ENCODE measurements at regions not wholly inside any gene's neighbourhood (a gene's known extent, or its start where the extent isn't known, plus 50 kb on each side); places are given as distances from the start of the nearest gene placed in this dataset.

DNA sequence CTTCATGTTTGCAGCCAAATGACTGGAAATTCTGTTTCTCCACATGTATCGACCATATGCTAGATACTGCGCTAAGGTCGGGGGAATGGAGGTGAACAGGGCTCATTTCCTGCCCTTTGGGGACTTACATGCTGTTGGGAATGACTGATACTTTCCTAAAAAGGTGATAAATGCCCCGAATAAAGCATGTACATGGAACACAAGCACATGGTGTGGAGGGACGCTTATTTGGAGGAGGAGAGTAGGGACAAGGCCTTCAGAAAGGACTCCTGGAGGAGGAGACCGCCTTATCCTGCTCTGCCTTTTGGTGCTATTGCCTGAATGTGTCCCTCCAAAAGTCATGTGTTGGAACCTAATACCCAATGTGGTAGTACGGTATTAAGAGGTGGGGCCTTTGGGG is 344.5 kb downstream of the PRL start:
- no peak for DNase-seq (ENCODE audit: low read depth, low spot score)
- 0 out of 2 replicates have a peak, but pooled peaks cover 1% of the 10 kb centered on the region for H3K4me1 ChIP-seq (ENCODE audit: control insufficient read depth, insufficient read depth, low read length)
- H3K9me3 ChIP-seq (ENCODE audit: control insufficient read depth, insufficient read depth, low read length): no peaks in the 10 kb centered on the region
- no peaks in the 10 kb centered on the region for H3K36me3 ChIP-seq (ENCODE audit: control insufficient read depth, insufficient read depth, low read length)
- no peak overlapping the region for H3K4me3 ChIP-seq (ENCODE audit: low read length)
- H3K27me3 ChIP-seq (ENCODE audit: control insufficient read depth, insufficient read depth, low read length): no peaks in the 10 kb centered on the region
- H3K27ac ChIP-seq (ENCODE audit: low read length): no peak overlapping the region
- WGBS (ENCODE audit: insufficient coverage, insufficient read length): no CpG with 5 or more reads among the region's 7 CpGs

DNA sequence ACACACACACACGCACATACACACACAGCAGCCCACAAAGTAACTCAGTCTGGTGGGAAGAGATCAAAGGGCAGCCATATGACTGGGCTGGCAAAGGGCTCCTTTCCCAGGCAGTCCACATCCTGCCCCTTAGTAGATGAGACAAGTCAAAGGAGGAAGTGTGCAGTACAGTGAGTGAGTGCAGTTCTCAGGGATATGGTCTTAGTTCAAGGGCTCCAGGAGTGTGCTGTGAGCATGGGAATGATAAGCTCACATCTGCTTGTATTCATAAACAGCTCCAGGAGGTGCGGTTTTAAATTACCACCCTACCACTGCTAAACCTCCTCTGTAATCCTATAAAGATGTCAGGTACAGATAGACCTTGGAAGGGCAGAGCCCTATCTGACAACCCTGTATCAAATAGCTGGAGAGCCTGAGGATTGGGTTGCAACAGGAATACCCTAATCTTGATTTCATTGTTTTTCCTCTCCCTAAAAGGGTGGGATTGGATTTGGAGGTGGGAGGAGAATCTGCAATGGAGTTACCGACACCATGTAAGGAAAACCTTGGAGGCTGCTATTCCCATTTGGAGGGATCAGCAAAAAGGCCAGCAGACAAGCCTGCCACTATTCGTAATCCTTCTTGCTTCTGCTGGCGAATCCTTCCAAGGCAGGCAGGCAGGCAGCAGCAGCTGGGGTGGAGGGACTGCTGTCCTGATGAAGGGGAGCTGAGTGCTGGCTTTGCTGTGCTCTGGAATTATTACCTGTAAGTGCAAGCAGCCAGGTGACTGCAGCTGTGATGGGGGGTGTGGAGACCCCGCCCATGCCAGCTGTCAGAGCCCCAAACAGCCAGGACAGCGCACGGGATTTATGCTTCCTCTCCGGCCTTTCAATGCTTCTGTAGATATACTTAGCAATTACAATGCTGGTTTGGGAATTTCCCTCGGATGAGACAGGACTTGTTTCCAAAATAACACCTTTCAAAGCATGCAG is 342.7 kb downstream of the PRL start:
- Histone ChIP-seq H3K4me1 (ENCODE audit: control insufficient read depth, insufficient read depth, low read length) (0 out of 2 replicates have a peak, but pooled peaks cover 1% of the 10 kb centered on the region), H3K27me3 (ENCODE audit: control insufficient read depth, insufficient read depth, low read length) (no peaks in the 10 kb centered on the region), H3K36me3 (ENCODE audit: control insufficient read depth, insufficient read depth, low read length) (no peaks in the 10 kb centered on the region), H3K9me3 (ENCODE audit: control insufficient read depth, insufficient read depth, low read length) (no peaks in the 10 kb centered on the region), H3K4me3 (ENCODE audit: low read length) (no peak overlapping the region), H3K27ac (ENCODE audit: low read length) (no peak overlapping the region)
- no CpG with 5 or more reads among the region's 10 CpGs for WGBS (ENCODE audit: insufficient coverage, insufficient read length)
- no peak for DNase-seq (ENCODE audit: low read depth, low spot score)

DNA sequence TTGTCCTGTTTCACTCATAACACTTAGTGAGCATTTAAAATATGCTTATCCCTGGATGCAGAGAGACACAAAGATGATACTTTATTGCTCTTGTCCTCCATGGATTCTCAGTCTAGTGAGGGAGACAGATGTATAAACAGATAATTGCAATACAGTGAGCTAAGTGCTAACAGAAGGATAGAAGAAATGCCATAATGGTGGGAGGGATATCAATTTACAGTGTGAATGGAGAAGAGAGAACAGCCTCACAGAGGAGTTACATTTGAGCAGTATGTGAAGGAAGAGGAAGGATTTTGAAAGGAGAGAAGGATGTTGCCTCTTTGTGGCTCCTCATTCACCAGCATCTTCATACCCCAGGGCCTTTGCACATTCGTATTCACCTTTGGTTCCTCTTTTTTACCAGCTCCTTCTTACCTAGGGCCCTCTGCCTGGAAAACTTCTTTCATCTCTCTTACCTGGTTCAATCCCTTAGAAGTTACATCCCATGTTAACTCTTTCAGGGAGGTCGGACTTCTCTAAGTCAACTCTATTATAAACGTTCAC is 341.7 kb downstream of the PRL start:
- no peak overlapping the region for H3K4me3 ChIP-seq (ENCODE audit: low read length)
- H3K27me3 ChIP-seq (ENCODE audit: control insufficient read depth, insufficient read depth, low read length): no peaks in the 10 kb centered on the region
- H3K27ac ChIP-seq (ENCODE audit: low read length): no peak overlapping the region
- WGBS (ENCODE audit: insufficient coverage, insufficient read length): no CpG with 5 or more reads among the region's 3 CpGs
- H3K36me3 ChIP-seq (ENCODE audit: control insufficient read depth, insufficient read depth, low read length): no peaks in the 10 kb centered on the region
- H3K9me3 ChIP-seq (ENCODE audit: control insufficient read depth, insufficient read depth, low read length): no peaks in the 10 kb centered on the region
- no peak for DNase-seq (ENCODE audit: low read depth, low spot score)
- 0 out of 2 replicates have a peak, but pooled peaks cover 1% of the 10 kb centered on the region for H3K4me1 ChIP-seq (ENCODE audit: control insufficient read depth, insufficient read depth, low read length)

DNA sequence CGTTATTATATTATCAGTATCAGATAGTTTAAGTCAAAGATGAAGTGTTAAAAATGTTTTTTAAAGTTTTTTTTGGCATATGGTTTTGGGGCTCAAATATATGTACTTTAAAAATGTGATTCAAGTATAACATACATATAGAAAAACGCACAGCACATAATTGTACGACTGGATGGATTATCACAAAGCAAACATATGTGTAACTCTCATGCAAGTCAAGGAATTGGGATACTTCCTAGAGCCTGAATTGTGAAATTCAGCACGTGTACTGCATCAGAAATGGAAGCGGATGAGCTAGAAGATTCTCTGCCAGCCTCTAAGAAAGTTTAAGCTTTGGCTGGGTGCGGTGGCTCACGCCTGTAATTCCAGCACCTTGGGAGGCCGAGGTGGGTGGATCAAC is 340.9 kb downstream of the PRL start:
- H3K36me3 ChIP-seq (ENCODE audit: control insufficient read depth, insufficient read depth, low read length): no peaks in the 10 kb centered on the region
- 0 out of 2 replicates have a peak, but pooled peaks cover 1% of the 10 kb centered on the region for H3K4me1 ChIP-seq (ENCODE audit: control insufficient read depth, insufficient read depth, low read length)
- no peaks in the 10 kb centered on the region for H3K27me3 ChIP-seq (ENCODE audit: control insufficient read depth, insufficient read depth, low read length)
- no peak overlapping the region for H3K27ac ChIP-seq (ENCODE audit: low read length)
- H3K4me3 ChIP-seq (ENCODE audit: low read length): no peak overlapping the region
- no CpG with 5 or more reads among the region's 8 CpGs for WGBS (ENCODE audit: insufficient coverage, insufficient read length)
- no peaks in the 10 kb centered on the region for H3K9me3 ChIP-seq (ENCODE audit: control insufficient read depth, insufficient read depth, low read length)
- DNase-seq (ENCODE audit: low read depth, low spot score): no peak

DNA sequence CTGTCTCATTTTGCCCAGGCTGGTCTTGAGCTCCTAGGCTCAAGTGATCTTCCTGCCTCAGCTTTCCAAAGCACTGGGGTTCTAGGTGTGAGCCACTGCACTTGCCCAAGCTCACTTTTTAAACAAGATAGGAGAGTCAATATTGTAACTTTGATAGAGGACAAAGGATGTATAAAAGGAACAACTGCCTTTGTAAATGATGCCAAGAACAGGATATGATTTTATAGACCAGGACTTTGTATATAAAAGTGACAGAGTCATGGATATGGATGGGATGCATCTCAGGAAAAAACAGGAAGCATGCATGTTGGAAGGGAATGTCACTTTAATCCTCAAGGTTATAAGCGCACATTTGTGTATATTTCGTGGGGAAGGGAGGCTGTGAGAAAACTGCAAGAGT is 338.4 kb downstream of the PRL start:
- Histone ChIP-seq H3K36me3 (ENCODE audit: control insufficient read depth, insufficient read depth, low read length) (no peaks in the 10 kb centered on the region), H3K27ac (ENCODE audit: low read length) (no peak overlapping the region), H3K4me1 (ENCODE audit: control insufficient read depth, insufficient read depth, low read length) (0 out of 2 replicates have a peak, but pooled peaks cover 1% of the 10 kb centered on the region), H3K9me3 (ENCODE audit: control insufficient read depth, insufficient read depth, low read length) (no peaks in the 10 kb centered on the region), H3K27me3 (ENCODE audit: control insufficient read depth, insufficient read depth, low read length) (no peaks in the 10 kb centered on the region), H3K4me3 (ENCODE audit: low read length) (no peak overlapping the region)
- no peak for DNase-seq (ENCODE audit: low read depth, low spot score)
- no CpG with 5 or more reads among the region's 2 CpGs for WGBS (ENCODE audit: insufficient coverage, insufficient read length)

DNA sequence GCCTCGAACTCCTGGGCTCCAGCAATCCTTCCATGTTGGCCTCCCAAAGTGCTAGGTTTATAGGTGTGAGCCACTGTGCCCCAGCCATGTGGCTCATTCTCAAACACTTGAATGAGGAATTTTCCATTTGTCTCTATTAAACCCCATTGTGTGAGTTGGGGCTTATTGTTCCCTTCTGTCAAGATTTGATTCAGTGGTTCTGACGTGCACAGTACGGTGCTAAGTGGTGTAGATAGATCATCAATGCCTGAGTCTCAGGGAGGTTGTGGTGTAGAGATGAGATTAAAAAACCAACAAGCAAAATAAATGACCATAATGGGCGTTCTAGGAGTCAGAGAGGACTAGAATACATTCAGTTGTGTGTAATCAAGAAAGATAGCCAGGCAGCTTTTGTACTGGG is 335.6 kb downstream of the PRL start:
- Histone ChIP-seq H3K27me3 (ENCODE audit: control insufficient read depth, insufficient read depth, low read length) (no peaks in the 10 kb centered on the region), H3K9me3 (ENCODE audit: control insufficient read depth, insufficient read depth, low read length) (no peaks in the 10 kb centered on the region), H3K27ac (ENCODE audit: low read length) (no peak overlapping the region), H3K4me1 (ENCODE audit: control insufficient read depth, insufficient read depth, low read length) (0 out of 2 replicates have a peak, but pooled peaks cover 2% of the 10 kb centered on the region), H3K4me3 (ENCODE audit: low read length) (no peak overlapping the region), H3K36me3 (ENCODE audit: control insufficient read depth, insufficient read depth, low read length) (no peaks in the 10 kb centered on the region)
- DNase-seq (ENCODE audit: low read depth, low spot score): no peak
- WGBS (ENCODE audit: insufficient coverage, insufficient read length): no CpG with 5 or more reads among the region's 4 CpGs

DNA sequence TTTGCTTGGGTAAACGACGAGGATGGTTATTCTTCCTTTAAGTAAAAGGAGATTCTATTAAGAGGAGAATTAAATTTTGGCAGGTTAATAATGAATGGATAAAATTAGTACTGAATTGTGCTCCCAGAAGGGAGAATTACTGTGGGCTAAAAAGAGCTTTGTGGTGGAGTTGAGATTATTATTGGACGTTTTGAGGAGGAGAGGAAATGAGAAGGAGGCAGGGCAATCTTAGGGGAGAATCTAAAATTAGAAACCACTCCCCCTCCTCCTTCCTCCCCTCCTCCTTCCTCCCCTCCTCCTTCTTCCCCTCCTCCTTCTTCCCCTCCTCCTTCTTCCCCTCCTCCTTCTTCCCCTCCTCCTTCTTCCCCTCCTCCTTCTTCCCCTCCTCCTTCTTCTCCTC is 331.8 kb downstream of the PRL start:
- WGBS (ENCODE audit: insufficient coverage, insufficient read length): 100% methylated on average over 1 of the region's 3 CpGs
- no peak for DNase-seq (ENCODE audit: low read depth, low spot score)
- H3K4me3 ChIP-seq (ENCODE audit: low read length): no peak overlapping the region
- H3K36me3 ChIP-seq (ENCODE audit: control insufficient read depth, insufficient read depth, low read length): no peaks in the 10 kb centered on the region
- H3K9me3 ChIP-seq (ENCODE audit: control insufficient read depth, insufficient read depth, low read length): no peaks in the 10 kb centered on the region
- no peak overlapping the region for H3K27ac ChIP-seq (ENCODE audit: low read length)
- no peaks in the 10 kb centered on the region for H3K27me3 ChIP-seq (ENCODE audit: control insufficient read depth, insufficient read depth, low read length)
- H3K4me1 ChIP-seq (ENCODE audit: control insufficient read depth, insufficient read depth, low read length): 0 out of 2 replicates have a peak, but pooled peaks cover 2% of the 10 kb centered on the region

DNA sequence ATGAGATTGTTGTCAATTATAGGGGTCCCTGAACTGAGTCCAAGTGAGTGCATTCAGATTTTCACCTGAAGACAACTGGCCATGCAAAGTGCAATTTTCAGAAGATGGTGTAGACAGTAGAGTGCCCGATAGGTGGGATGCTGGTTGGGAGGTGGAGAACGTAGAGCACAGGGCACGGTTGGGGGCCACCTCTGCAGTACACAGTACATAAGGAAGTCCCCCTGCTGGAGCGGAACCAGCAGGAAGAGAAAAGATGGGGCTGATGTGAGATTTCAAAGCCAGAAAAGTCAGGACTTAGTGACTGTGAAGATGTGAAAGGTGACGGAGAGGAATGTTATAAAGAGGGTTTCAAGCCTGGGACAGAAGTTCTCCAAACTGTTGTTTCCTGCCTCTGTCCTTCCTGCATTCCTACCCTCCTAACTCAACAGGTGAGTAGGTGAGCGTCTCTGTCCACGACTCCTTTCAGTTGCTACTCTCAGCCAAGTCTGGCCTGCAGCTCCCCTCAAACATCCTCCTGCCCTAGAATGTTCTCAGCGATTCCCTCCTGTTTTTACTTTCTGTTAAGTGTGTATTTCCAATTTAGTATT is 330.8 kb downstream of the PRL start:
- no peak overlapping the region for H3K27ac ChIP-seq (ENCODE audit: low read length)
- 0 out of 2 replicates have a peak, but pooled peaks cover 2% of the 10 kb centered on the region for H3K4me1 ChIP-seq (ENCODE audit: control insufficient read depth, insufficient read depth, low read length)
- no peak overlapping the region for H3K4me3 ChIP-seq (ENCODE audit: low read length)
- no CpG with 5 or more reads among the region's 8 CpGs for WGBS (ENCODE audit: insufficient coverage, insufficient read length)
- no peaks in the 10 kb centered on the region for H3K36me3 ChIP-seq (ENCODE audit: control insufficient read depth, insufficient read depth, low read length)
- no peak for DNase-seq (ENCODE audit: low read depth, low spot score)
- H3K9me3 ChIP-seq (ENCODE audit: control insufficient read depth, insufficient read depth, low read length): no peaks in the 10 kb centered on the region
- H3K27me3 ChIP-seq (ENCODE audit: control insufficient read depth, insufficient read depth, low read length): no peaks in the 10 kb centered on the region

DNA sequence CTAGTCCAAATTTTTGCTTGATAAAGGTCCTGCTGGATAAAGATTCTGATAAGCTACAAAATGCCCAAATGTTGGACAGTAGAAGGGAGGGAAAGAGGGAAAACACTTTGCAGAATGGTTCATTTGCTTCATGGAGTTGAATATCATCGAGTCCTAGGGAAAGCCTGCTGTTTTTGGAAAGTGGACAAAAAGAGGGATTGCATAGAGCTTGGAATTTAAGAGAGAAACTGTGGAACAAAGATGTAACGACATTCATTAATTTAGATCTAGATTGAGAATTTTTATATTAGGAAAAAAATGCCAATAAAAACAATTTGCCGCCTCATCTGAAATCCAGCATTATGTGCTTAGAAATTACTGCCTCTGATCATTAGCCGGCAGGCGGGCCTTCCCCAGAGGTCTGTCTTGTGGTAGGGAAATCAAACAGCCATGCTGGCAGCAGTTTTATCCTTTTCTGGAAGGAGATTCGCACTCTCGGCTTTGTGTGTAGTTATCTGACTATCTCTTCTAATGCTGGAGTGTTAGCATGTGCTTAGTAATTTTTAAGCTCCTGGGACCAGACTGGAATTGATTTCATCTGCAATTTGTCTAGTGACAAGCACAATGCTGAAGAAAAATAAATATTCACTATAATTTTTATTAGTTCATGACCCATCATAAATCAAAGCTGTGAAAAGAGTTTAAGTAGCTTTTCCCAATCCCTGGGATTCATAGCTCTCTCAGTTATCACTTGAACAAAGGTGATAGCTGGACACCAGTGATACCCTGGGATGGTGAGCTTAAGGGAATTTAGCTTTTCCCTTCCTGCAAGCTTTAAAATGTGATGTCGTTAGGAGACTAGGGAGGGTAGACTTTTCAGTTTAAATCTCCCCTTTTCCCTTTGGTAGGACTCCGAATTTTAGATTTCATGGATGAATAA is 329.5 kb downstream of the PRL start:
- no peaks in the 10 kb centered on the region for H3K36me3 ChIP-seq (ENCODE audit: control insufficient read depth, insufficient read depth, low read length)
- no peak overlapping the region for H3K4me3 ChIP-seq (ENCODE audit: low read length)
- no peaks in the 10 kb centered on the region for H3K27me3 ChIP-seq (ENCODE audit: control insufficient read depth, insufficient read depth, low read length)
- no CpG with 5 or more reads among the region's 9 CpGs for WGBS (ENCODE audit: insufficient coverage, insufficient read length)
- H3K27ac ChIP-seq (ENCODE audit: low read length): no peak overlapping the region
- 0 out of 2 replicates have a peak, but pooled peaks cover 2% of the 10 kb centered on the region for H3K4me1 ChIP-seq (ENCODE audit: control insufficient read depth, insufficient read depth, low read length)
- DNase-seq (ENCODE audit: low read depth, low spot score): no peak
- no peaks in the 10 kb centered on the region for H3K9me3 ChIP-seq (ENCODE audit: control insufficient read depth, insufficient read depth, low read length)

DNA sequence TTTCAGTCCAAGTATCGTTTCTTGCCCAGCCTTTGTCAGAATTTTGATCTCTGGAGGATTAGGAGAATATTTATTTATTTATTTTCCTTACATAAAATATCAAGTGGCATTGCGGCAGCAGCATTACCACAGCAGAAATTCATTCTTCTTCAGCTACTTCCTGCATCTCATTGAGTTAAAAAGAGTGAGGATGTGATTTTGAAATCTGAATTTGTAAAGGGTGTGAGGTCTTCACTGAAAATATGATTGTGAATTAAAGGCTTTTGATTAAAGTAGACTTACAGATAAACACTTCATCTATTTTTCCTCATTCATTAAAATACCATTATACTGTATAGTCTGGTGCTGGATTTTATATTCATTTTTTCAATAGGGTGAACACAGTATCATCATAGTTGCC is 328.4 kb downstream of the PRL start:
- Histone ChIP-seq H3K27ac (ENCODE audit: low read length) (no peak overlapping the region), H3K27me3 (ENCODE audit: control insufficient read depth, insufficient read depth, low read length) (no peaks in the 10 kb centered on the region), H3K4me3 (ENCODE audit: low read length) (no peak overlapping the region), H3K36me3 (ENCODE audit: control insufficient read depth, insufficient read depth, low read length) (no peaks in the 10 kb centered on the region), H3K9me3 (ENCODE audit: control insufficient read depth, insufficient read depth, low read length) (no peaks in the 10 kb centered on the region), H3K4me1 (ENCODE audit: control insufficient read depth, insufficient read depth, low read length) (0 out of 2 replicates have a peak, but pooled peaks cover 2% of the 10 kb centered on the region)
- DNase-seq (ENCODE audit: low read depth, low spot score): no peak
- no CpG with 5 or more reads among the region's 2 CpGs for WGBS (ENCODE audit: insufficient coverage, insufficient read length)
